Bone marrow (tissue), 2 donors: ENCODE measurements at regions not wholly inside any gene's neighbourhood (a gene's known extent, or its start where the extent isn't known, plus 50 kb on each side); places are given as distances from the start of the nearest gene placed in this dataset.
"Not testable (repeated sequence)": the region's sequence is repeated elsewhere in the genome, so short reads cannot be mapped to it uniquely, and the experiment has no call there.

ENCODE experiments used
- DNase-seq, 2 donors: peaks; one replicate each; lab custom pipeline; 2025; lab: John Stamatoyannopoulos, UW

DNA sequence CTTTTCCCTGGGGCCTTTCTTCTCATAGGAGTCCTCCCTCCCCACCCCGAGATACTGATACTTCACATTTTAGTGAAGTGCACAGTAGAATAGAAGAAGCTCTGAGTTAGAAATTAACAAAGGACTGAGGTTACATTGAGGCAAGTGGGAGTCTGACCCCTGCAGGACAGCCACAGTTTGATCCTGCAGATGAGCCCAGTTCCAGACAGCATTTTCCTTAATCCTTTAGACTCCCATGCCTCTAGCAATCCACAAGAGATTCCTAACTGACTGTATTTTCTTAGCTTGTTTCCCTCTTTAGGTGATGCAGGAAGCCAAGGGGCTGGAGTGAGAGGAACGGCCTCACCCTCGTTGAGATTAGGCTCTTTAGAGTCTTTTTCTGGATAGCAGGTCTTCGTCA lies 204.0 kb downstream of the CYRIA start:
- DNase-seq = no peak

DNA sequence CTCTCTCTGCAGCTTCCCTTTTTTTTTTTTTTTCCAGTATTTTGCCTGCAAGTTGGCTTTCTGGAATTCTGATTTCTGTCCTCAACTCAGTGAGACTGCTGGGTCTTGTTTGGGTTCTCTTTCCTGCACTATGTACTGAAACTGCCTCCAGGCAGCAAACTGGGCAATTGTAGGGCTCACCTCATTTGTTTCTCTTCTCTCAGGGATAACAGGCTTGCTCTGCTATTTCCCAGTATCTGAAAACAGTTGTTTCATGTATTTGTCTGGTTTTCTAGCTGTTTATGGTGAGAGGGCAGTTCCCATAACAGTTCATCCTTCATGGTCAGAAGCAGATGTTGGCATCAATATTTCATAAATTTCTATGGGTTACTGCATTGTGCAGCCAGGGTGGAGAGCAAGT lies 206.0 kb downstream of the CYRIA start:
- no peak for DNase-seq

DNA sequence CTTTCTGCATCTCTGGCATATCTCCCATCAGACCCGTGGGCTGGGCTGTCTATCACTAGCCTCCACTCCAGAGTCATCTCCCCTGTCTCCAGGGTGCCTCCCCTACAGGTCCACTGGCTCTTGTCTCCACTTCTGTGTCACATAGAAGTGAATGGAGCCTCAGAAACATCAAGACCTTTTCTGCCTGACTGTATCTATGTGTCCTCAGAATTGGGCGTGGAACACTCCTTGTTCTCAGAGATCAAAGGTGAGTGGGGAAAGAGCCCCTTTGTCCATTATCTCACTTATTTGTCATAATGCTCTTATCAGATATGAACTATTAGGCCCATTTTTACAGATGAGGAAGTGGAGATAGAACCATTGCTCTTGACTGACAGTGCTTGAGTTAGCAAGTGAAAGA lies 211.0 kb downstream of the CYRIA start:
- DNase-seq = no peak

DNA sequence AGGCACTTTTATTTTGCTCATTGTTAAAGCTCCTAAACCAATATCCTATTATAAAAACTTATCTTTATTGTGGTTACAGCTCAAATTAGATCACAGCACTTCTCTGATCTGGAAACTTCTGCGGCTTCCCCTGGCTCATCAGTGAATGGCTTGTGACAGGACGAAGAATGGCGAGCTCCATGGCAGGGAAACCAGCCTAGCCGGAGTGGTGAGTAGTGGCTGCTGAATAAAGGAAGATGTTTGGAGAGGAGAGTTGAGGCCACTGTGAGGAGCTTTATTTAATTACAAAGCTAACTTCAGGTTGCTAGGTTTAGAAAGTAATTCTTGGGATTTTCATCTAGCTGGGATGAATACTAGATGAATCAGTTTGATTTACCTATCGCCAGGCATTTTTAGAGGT lies 213.5 kb downstream of the CYRIA start:
- DNase-seq = no peak

DNA sequence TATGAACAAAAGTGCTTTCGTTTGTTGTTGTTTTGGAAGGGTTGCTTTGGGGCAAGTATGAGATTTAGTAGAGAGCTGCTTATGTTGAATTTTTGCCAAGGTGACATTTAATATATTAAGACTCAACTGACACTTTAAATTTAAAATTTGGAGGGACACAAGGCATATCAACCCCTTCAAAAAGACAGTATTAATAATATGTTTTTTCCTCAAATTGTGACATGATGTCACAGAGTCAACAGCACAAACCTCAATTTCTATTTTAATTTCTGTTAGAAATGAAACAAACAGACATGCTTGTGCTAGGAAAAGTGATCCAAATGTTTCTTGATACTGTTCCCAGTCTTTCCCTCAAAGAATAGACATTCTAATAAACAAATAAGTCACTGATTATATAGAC lies 218.9 kb downstream of the CYRIA start:
- DNase-seq = no peak

DNA sequence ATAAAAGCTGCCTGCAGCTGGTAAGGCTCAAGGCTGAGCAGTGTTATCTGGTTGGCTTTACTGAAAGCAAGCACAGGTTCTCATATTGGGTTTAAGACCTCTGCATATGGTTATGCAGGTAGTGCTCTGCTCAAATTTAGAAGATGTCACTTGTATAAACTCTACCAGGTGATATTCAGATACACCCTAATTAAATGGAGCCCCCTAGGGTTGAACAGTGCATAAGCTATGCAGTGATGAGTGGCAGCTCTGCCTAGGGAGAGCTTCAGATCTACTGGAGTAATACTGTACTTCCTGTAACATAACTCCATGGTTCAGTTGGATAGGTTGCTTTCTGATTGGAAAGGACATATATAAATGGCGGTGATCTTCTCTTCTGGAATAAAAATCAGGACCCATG lies 222.7 kb downstream of the CYRIA start:
- no peak for DNase-seq

DNA sequence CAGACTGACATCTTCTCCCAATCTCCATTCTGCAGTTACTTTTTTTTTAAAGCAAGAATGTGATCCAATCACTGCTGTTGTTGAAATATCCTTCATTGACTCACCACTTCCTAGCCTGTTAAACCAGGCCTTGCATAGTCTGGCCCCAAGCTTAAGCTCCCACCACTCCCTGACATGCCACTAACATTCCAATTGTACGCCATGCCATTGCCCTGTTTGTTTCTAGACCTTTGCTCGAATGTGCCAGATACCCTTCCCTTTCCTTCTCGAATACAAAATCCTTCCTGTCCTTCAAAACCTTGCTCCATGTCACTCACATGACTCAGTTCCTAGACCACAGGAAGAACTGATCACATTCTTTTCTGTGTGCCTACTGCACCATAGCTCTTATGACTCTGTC lies 224.2 kb downstream of the CYRIA start:
- DNase-seq = no peak

DNA sequence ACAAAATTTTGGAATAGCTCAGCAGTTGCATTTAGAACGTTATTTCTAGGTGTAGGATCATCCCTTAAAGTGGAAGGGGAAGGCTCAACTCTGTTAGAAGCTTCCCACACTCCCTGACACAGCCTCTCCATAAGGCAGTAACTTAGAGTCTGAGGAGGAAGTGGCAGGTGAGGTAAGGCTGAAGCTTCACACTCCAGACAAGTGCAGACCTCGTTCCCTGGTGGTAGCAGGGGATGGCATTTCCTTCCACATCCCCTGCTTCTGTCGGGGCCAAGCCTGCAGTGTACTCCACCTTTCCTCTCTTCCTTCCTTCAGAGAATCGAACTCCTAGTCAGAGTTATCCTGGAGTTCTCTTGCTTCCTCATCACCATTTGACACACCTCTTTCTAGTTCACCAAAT lies 224.7 kb downstream of the CYRIA start:
- DNase-seq = no peak

DNA sequence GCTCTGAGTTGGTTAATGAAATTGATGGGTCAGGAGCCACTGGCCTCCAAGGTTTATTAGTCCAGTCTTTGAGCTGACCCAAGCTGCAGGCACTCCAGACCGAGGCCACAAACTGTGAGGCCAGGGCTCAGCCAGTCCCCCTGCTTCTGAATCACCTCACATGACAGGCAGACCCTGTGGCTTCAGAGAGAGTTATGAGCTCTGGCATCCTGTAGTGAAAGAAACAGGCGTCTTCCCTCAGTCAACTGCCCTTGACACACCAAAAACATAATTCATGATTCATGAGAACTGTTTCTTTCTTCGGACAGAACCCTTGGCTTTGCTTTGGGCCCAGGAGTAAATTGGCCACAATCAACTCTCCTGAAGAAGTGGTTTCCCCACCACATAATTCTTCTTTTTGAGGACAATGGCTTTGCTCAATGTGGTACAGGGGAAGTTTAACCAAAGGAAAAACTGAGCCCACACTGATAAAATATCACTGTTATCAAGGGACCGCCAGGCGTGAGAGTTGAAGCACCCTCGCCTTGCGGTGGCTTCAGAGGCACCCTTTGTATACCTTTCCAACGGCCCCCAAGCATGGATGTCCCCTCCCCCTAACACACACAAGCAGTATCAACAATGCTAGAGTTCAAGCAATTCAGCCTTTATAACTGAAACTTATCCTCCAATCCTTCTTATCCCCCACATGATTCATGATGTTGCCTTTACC lies 226.9 kb downstream of the CYRIA start:
- no peak for DNase-seq

DNA sequence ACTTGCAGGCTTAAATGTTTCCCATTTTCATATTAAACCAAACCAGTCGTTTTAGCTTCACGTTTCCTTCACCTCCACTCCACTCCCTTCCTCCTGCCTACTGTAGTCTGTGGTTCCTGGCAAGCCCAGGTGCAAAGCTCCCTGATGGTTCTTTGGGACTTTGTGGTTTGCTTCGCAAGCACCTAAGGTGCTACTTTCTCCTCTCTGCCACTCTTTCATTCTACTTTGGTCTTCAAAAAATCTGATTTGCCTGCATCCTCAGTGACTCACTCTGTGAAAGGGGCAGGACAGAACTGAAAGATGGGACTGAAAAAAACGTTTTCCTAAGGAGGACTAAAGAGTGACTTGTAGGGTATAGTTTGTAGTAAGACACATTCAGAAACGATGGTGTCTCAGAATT lies 228.4 kb downstream of the CYRIA start:
- no peak for DNase-seq

DNA sequence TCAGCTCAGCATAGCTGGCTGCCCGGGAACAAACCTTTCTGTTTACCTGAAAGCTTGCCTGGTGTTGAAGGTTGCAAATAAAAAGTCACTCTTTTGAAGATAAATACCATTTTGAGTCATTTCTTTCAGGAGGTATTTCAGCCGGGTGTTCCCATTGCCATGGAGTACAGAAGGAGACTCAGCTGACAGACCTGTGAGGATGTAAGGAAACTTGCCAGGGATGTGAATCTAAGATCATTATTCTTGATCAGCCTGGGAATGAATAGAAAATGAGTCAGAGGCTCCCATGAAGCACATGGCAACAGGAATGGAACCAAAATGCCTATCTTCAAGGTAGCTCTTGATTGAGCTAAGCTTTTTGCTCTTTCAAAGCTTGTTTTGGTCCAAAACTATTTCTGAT lies 231.2 kb downstream of the CYRIA start:
- DNase-seq = no peak

DNA sequence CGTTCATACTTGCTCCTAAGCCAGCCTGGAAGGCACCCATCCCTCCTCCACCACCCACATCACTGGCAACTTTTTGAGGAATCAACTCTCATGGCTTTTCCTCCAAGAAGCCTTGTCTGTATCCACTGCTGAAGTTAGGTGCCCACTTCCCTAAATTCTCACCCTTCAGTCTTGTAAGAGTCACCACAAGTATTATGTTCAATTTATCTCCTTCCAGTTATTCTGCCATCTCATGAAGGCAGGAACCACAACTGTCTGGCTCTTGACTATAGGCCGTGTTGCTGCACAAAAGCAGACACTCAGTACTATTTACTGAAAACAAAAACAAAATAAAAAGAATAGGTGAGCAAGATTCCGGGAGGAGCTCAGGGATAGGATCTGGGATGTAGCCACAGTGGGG lies 234.8 kb downstream of the CYRIA start:
- DNase-seq = no peak

DNA sequence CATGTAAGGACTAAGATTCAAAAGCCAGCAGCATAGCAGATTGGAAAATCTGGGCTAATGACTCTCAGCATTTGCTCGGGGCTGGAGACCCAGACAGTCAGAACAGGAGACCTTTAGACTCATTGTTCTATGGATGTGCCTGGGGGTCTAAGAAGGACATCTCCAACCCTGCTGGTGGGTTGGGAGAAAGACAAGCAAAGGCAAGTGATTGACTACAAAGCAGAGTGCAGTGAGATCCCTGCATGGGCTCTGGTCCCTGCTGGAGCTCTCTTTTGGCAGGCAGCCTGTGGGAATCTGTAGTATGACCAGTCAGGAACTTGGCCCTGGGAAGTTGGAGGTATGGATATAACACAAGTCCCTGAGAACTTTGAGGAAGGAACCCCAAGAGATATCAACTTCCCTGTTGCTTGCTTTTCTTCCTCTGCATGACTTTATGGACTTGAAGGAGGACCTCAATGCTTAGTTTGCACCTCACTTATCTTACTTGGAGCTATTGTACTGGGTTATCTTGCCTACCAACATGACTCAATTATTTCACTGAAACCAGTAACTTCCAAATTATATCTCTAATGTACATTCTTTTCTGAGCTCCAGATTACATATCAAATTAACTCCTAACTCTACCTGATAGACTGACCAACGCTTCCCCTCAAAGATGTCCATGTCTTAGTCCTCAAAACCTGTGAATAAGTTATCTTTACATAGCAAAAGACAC lies 236.0 kb downstream of the CYRIA start:
- no peak for DNase-seq

DNA sequence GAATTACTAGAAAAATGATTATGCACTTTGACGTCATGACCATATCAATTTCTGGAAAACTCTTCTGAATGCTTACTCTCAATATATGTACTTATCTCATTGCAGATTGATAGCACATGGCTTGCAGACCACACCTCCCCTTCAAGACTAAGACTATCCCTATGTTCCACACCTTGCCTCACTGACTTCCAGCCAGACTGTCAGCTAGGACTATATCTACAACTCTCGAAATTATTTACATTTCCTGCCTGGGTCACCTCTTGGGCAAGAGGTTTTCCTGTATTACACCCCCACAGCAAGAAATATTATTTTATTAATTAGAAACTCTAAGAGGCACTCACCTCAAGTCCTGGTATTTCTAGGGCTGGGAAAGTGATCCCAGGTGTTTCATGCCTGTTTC lies 236.6 kb downstream of the CYRIA start:
- no peak for DNase-seq

DNA sequence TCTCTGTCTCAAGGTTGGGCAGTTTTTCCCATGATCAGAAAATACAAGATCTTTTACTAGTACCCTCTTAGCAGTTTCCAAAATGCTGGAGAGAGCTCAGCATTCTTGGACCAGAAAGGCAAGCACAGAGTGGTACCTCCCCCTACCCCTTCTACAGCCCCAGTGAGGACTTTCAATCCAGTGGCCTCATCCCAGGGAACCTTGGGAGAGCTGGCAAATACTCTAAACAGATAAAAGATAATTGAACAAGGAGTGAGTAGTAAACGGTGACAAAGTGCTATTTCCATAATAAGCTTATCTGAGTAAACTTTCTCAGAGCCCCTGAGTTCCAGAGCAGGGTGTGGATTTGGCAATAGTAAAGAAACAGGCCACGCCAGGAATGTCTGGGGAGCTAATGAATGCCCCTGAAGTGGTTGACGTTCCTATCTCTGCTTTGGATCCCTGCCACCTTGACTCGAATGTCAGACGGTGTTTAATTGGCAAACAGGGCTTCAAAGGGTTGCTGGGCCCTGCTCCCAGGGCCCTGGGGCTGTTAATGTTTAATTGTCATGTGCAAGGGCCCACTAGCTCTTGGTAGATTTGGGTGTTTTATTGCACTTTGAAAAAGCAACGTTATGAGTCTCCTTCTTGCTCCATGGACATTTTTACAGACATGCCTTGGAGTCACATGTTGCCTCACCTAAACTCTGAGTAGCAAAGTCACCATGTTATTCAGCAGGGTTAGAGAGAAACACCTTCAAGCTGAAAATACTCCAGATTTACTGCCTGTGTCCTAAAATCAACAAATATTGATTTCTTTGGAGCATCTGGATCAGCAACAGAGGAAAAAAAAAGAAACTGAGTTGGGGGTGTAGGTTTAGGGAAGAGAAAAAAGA lies 239.9 kb downstream of the CYRIA start:
- DNase-seq = no peak

DNA sequence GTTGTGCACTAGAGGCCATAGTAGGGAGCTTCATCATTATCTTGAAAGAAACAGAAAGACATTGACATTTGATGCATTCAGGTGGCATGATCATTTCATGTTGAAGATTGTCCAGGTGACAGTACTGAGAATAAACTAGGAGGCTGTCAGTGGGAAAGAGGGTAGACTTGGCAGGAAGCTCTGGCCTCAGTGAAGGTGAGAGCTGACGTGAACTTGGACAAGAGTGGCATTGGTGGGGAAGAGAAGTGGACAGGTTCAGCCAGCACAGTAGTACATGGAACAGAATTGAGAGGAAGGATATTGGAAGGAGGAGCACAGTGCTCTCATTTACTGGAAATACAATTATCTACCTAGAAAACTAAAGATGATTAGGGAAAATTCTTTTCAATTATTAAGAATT lies 245.2 kb downstream of the CYRIA start:
- DNase-seq = no peak

DNA sequence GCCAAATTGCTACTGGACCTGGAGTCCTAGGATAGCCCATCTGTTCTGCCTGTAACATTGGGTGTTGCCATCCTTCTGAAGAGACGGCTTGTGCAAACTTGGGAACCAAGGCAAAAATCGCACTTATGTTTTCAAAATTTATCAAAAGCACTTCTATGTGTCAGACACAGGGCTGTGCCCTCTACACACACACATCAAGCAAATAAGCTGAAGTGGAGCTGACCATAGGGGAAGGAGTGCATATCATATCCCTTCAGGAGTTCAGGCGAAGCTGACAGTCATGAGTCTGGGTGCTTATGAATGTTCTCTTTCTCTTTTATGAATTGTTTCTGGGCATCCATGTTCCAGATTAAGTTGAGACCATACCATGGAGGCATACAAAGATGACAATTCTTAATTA lies 247.9 kb downstream of the CYRIA start:
- DNase-seq = no peak

DNA sequence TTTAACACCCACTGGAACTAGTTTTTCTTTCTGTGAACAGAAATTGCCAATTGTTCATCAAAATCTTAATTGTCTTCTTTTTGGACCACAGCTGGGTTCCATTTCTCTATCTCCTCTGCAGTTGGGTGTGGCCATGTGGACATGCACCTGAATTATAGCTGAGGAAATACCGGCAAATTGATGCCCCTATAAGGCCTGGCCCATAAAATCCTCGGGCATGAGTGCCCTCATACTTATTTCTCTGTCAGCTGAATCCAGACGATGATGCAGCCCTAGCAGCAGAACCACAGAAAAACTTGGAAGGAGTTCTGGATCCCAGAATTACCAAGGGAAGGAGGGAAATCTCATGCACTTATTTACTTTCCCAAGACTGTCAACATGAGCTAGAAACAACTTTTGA lies 249.0 kb downstream of the CYRIA start:
- DNase-seq = no peak

DNA sequence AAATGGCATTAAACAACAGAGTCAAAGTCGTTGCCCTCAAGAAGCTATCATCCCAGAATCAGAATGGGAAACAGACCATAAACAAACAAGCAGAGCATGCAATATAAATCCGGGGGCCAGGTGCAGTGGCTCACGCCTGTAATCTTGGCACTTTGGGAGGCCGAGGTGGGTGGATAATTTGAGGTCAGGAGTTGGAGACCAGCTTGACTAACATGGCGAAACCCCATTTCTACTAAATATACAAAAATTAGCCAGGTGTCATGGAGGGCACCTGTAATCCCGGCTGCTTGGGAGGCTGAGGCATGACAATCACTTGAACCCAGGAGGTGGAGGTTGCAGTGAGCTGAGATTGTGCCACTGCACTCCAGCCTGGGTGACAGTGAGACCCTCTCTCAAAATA lies 249.8 kb downstream of the CYRIA start:
- DNase-seq = not testable (repeated sequence)

DNA sequence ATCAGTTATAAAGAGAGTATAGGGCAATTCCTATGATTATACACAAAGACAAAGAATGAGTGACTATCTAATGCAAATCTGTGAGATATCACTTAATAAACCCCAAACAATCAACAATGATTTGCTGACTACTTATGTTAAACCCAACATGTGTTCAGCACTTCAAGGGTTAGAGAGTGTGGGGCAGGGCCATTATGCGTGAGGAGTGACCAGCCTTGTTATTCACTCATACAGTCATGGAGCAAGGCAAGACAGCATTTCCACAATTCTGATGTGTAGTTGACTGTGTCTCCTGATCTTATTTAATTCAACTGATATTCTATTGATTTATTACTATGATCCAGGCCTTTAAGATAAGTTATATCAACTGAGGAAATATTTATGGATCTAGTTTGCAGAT lies 251.7 kb downstream of the CYRIA start:
- no peak for DNase-seq

DNA sequence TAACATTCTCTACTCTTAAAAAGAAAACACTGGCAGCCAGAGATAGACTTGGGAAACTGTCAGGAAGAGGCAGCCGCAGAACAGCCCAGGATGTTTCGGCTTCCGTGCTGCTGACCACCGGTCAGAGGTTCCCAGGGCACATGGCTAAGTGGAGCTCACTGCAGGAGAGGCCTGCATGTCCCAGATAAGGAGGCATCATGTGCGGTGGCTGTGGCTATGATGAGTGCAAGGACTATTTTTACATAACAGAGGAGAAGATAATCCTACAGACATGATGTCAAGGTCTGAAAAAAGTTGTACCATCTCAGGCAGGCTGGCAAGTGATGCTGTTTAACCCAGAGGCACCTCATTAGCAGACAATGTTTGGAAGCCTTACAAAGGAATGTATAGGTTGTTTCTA lies 252.3 kb downstream of the CYRIA start:
- no peak for DNase-seq

DNA sequence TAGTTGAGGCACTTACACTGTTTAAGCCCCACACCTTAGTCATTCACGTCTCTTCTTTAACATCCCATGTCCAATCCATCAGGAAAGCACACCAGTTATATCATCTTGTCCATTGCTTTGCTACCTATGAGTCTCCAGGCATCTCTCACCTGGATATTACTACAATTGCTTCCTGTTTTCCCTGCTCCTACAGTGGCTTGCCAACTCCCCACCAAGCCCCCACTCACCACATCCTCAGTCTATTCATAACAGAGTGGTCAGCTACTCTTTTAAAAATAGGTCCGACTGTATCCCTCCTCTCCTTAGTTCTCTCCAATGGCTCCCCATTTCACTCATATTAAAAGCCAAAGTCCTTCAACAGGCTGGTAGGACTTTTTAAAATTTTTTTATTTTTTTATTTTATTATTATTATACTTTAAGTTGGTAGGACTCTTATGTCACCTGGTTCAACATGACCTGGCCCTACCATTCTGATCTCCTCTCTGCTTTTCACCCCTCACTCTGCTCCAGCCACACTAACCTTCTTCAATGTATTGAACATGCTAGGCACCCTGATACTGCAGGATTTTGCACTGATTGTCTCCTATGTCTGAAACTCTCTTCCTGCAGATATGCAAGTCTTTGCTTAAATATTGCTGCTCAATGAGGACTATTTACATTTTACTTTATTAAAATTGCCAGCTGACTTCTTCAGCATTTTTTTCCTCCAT lies 253.2 kb downstream of the CYRIA start:
- DNase-seq = no peak
